ENCODE measurements at regions not wholly inside any gene's neighbourhood (a gene's known extent, or its start where the extent isn't known, plus 50 kb on each side); places are given as distances from the start of the nearest gene placed in this dataset.

DNA sequence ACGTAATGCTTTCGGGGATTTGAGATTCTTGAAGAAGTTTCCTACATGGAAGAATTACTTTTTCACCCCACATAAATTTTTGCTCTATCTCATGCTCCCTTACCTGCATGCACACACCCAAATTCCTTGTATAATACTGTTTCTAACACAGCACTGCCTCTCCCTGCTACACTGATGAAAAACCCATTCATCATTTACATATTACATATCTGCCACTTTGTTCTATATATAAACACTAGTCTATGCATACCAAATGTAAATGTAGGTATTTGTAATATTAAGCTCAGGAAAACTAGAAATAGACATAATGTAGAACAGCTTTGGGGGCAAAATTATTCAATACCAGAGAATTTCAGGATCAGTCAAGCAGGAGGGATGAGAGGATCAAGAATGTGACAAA, 182.6 kb upstream of the SEMA6D start:
- Mint-ChIP-seq H3K4me3 (no peak overlapping the region), H3K27ac (no peak overlapping the region), H3K4me1 (no peaks in the 10 kb centered on the region), H3K9me3 (no peaks in the 10 kb centered on the region), H3K36me3 (ENCODE audit: low read depth) (no peaks in the 10 kb centered on the region), H3K27me3 (ENCODE audit: insufficient read depth) (no peaks in the 10 kb centered on the region)
- H3K36me3 ChIP-seq (ENCODE audit: control insufficient read depth, insufficient read depth, low read length): no peaks in the 10 kb centered on the region
- no peaks in the 10 kb centered on the region for H3K27me3 ChIP-seq (ENCODE audit: control insufficient read depth, insufficient read depth, low read length, poor library complexity, severe bottlenecking)
- 97 to 100% methylated on average over 2 of the region's 2 CpGs for whole genome bisulfite sequencing, 2 experiments (ENCODE audit: insufficient coverage in 1 of 2, insufficient read length in 1 of 2)
- no peaks in the 10 kb centered on the region for H3K9me3 ChIP-seq (ENCODE audit: control insufficient read depth, low read length)
- H3K4me1 ChIP-seq (ENCODE audit: control insufficient read depth, insufficient read depth, low read length): no peaks in the 10 kb centered on the region
- no peak overlapping the region for H3K4me3 ChIP-seq (ENCODE audit: low read length)
- TF ChIP-seq, protein P1, sequence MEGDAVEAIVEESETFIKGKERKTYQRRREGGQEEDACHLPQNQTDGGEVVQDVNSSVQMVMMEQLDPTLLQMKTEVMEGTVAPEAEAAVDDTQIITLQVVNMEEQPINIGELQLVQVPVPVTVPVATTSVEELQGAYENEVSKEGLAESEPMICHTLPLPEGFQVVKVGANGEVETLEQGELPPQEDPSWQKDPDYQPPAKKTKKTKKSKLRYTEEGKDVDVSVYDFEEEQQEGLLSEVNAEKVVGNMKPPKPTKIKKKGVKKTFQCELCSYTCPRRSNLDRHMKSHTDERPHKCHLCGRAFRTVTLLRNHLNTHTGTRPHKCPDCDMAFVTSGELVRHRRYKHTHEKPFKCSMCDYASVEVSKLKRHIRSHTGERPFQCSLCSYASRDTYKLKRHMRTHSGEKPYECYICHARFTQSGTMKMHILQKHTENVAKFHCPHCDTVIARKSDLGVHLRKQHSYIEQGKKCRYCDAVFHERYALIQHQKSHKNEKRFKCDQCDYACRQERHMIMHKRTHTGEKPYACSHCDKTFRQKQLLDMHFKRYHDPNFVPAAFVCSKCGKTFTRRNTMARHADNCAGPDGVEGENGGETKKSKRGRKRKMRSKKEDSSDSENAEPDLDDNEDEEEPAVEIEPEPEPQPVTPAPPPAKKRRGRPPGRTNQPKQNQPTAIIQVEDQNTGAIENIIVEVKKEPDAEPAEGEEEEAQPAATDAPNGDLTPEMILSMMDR (conservative IDR thresholded peaks at IDR 0.05): no peak
- H3K9ac ChIP-seq (ENCODE audit: extremely low read depth, low read length, poor library complexity, severe bottlenecking): no peak overlapping the region
- DNase-seq: no peak
- no peak overlapping the region for H3K27ac ChIP-seq (ENCODE audit: low read depth, low read length)

DNA sequence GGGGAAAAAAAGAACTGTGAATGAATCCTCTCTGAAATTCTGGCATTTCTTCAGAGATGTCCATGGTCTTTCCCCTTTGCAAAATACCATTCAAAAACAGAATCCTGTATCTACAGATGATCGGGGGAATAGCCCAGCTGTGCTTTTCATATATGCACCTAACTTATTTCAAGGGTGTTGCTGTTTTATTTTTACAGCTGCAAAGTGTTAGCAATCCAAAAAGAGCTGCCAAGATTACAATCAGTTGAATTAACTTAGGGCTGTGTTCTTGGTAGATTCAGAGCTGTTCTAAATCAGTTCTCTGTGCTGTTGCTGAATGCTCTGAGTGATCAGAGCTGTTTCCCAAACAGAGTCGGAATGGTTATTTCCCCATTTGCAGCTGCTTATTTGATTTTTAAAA, 175.7 kb upstream of the SEMA6D start:
- Mint-ChIP-seq H3K4me3 (no peak overlapping the region), H3K27ac (no peak overlapping the region), H3K4me1 (no peaks in the 10 kb centered on the region), H3K9me3 (peaks cover 1% of the 10 kb centered on the region), H3K27me3 (ENCODE audit: insufficient read depth) (peaks cover 5% of the 10 kb centered on the region), H3K36me3 (ENCODE audit: low read depth) (no peaks in the 10 kb centered on the region)
- no peaks in the 10 kb centered on the region for H3K4me1 ChIP-seq (ENCODE audit: control insufficient read depth, insufficient read depth, low read length)
- H3K4me3 ChIP-seq (ENCODE audit: low read length): no peak overlapping the region
- H3K36me3 ChIP-seq (ENCODE audit: control insufficient read depth, insufficient read depth, low read length): no peaks in the 10 kb centered on the region
- no peaks in the 10 kb centered on the region for H3K27me3 ChIP-seq (ENCODE audit: control insufficient read depth, insufficient read depth, low read length, poor library complexity, severe bottlenecking)
- H3K9ac ChIP-seq (ENCODE audit: extremely low read depth, low read length, poor library complexity, severe bottlenecking): no peak overlapping the region
- DNase-seq: no peak
- WGBS, 2 experiments (ENCODE audit: insufficient coverage in 1 of 2, insufficient read length in 1 of 2): 83 to 100% methylated on average over 2 of the region's 2 CpGs
- TF ChIP-seq, protein P1 (conservative IDR thresholded peaks at IDR 0.05): no peak
- H3K9me3 ChIP-seq (ENCODE audit: control insufficient read depth, low read length): no peaks in the 10 kb centered on the region
- no peak overlapping the region for H3K27ac ChIP-seq (ENCODE audit: low read depth, low read length)

DNA sequence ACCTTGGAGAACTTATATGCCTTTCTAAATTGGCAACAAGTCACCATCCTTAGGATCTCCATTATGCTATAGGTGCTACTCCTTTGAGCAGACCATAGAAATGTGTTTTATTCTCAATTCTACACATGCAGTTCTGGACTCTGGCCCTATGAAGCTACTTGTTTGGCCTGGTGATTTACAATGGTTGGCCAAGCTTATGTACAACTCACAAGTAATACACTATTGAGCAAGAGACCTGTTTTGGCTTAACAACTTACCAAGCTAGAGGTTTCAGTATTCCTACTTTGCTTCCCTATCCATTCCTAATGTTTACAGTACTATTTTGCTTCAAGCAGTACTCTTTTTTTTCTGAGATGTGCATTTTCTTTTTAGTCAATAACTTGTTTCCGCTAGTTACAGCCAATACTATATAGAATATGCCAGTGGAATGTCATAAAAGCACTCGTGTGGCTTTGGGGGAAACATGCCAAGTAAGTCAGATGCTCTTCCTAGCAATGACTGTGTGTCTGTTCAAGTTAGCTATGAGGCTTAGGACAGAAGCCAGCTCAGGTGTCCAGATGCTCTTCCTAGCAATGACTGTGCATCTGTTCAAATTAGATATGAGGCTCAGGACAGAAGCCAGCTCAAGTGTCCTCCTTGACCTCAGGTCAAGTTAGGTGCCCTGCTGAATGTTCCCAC, 174.9 kb upstream of the SEMA6D start:
- H3K27ac Mint-ChIP-seq: no peak overlapping the region

More for the DNA sequence above, 174.9 kb upstream of the SEMA6D start:
- WGBS, 2 experiments (ENCODE audit: insufficient coverage in 1 of 2, insufficient read length in 1 of 2): 63 to 95% methylated on average over 1 to 2 of the region's 2 CpGs
- Mint-ChIP-seq H3K4me1 (no peaks in the 10 kb centered on the region), H3K27me3 (ENCODE audit: insufficient read depth) (peaks cover 5% of the 10 kb centered on the region), H3K9me3 (peaks cover 1% of the 10 kb centered on the region), H3K4me3 (no peak overlapping the region), H3K36me3 (ENCODE audit: low read depth) (no peaks in the 10 kb centered on the region)
- H3K4me1 ChIP-seq (ENCODE audit: control insufficient read depth, insufficient read depth, low read length): no peaks in the 10 kb centered on the region
- TF ChIP-seq, protein P1 (conservative IDR thresholded peaks at IDR 0.05): no peak
- no peak for DNase-seq
- no peak overlapping the region for H3K27ac ChIP-seq (ENCODE audit: low read depth, low read length)
- H3K9me3 ChIP-seq (ENCODE audit: control insufficient read depth, low read length): no peaks in the 10 kb centered on the region
- H3K27me3 ChIP-seq (ENCODE audit: control insufficient read depth, insufficient read depth, low read length, poor library complexity, severe bottlenecking): no peaks in the 10 kb centered on the region
- no peak overlapping the region for H3K9ac ChIP-seq (ENCODE audit: extremely low read depth, low read length, poor library complexity, severe bottlenecking)
- no peaks in the 10 kb centered on the region for H3K36me3 ChIP-seq (ENCODE audit: control insufficient read depth, insufficient read depth, low read length)
- no peak overlapping the region for H3K4me3 ChIP-seq (ENCODE audit: low read length)
